ENCODE measurements at regions not wholly inside any gene's neighbourhood (a gene's known extent, or its start where the extent isn't known, plus 50 kb on each side); places are given as distances from the start of the nearest gene placed in this dataset.

DNA sequence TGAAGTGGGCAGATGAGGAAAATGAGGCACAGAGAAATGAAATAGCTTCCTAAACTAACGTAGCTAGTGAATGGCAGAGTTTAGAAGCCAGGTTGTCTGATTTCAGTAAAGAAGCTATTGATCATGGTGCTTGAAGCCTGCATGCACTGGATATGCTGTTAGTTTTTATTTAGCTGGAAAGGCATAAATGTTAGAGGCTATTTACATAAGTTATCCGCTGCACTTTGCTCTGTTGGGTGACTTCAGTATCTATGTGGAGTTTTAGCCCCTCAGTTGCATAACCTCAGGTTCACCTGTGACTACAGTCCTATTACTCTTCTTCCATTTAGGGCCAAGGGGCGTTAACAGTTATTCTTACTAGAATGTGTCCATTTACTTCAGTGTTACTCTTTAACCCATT lies 522.4 kb upstream of the RPS6KA3 start:
- CTCF ChIA-PET = interaction anchor here (0.5 kb wide), 1 partner anchor 621 kb away, joined by 3 read pairs; no protein-coding TSS in a partner anchor
- DNase-seq = no peak
- Mint-ChIP-seq H3K4me1 (ENCODE audit: low read depth, unreplicated experiment) (no peaks in the 10 kb centered on the region), H3K27ac (ENCODE audit: unreplicated experiment) (no peak overlapping the region), H3K27me3 (ENCODE audit: unreplicated experiment) (no peaks in the 10 kb centered on the region), H3K36me3 (ENCODE audit: insufficient read depth, unreplicated experiment) (no peaks in the 10 kb centered on the region), H3K4me3 (ENCODE audit: low read depth, unreplicated experiment) (no peak overlapping the region), H3K9me3 (ENCODE audit: low read depth, unreplicated experiment) (peaks cover 3% of the 10 kb centered on the region)
- TF ChIP-seq, protein P1, sequence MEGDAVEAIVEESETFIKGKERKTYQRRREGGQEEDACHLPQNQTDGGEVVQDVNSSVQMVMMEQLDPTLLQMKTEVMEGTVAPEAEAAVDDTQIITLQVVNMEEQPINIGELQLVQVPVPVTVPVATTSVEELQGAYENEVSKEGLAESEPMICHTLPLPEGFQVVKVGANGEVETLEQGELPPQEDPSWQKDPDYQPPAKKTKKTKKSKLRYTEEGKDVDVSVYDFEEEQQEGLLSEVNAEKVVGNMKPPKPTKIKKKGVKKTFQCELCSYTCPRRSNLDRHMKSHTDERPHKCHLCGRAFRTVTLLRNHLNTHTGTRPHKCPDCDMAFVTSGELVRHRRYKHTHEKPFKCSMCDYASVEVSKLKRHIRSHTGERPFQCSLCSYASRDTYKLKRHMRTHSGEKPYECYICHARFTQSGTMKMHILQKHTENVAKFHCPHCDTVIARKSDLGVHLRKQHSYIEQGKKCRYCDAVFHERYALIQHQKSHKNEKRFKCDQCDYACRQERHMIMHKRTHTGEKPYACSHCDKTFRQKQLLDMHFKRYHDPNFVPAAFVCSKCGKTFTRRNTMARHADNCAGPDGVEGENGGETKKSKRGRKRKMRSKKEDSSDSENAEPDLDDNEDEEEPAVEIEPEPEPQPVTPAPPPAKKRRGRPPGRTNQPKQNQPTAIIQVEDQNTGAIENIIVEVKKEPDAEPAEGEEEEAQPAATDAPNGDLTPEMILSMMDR (IDR thresholded peaks at IDR 0.05; ENCODE audit: unreplicated experiment) = no peak
- intact Hi-C loops (cut with micrococcal nuclease; ENCODE audit: unreplicated experiment) = no loop called here
- no TSS peak for BruUV-seq (replicated peaks)

DNA sequence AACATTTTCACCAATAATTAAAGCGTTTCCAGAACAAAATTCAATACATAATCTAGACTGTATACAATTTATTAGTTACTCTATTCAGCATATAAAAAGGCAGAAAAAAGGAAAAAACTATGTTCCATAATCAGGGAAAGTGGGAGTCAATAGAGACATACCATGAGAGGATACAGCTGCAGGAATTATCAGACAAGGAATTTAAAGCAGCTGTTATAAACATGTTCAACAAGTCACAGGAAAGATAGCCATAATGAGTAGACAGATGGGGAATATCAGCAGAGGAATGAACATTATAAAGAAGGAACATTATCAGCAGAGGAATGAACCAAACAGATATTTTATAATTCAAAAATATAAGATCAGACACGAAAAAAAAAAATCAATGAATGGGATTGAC lies 500.6 kb upstream of the RPS6KA3 start:
- Mint-ChIP-seq H3K27ac (ENCODE audit: unreplicated experiment) (no peak overlapping the region), H3K4me3 (ENCODE audit: low read depth, unreplicated experiment) (no peak overlapping the region), H3K9me3 (ENCODE audit: low read depth, unreplicated experiment) (peaks cover 11% of the 10 kb centered on the region), H3K36me3 (ENCODE audit: insufficient read depth, unreplicated experiment) (no peaks in the 10 kb centered on the region), H3K27me3 (ENCODE audit: unreplicated experiment) (no peaks in the 10 kb centered on the region), H3K4me1 (ENCODE audit: low read depth, unreplicated experiment) (no peaks in the 10 kb centered on the region)
- no TSS peak for BruUV-seq (replicated peaks)
- CTCF ChIA-PET = interaction anchor here (0.7 kb wide), 1 partner anchor 527 kb away, joined by 3 read pairs; no protein-coding TSS in a partner anchor
- no peak for DNase-seq
- TF ChIP-seq, protein P1 (IDR thresholded peaks at IDR 0.05; ENCODE audit: unreplicated experiment) = no peak
- intact Hi-C loops (cut with micrococcal nuclease; ENCODE audit: unreplicated experiment) = no loop called here

- H3K27ac Mint-ChIP-seq (ENCODE audit: unreplicated experiment) = no peak overlapping the region
- H3K4me1 Mint-ChIP-seq (ENCODE audit: low read depth, unreplicated experiment) = peaks cover 14% of the 10 kb centered on the region
- intact Hi-C loops (cut with micrococcal nuclease; ENCODE audit: unreplicated experiment) = no loop called here
- TF ChIP-seq, protein P1 (IDR thresholded peaks at IDR 0.05; ENCODE audit: unreplicated experiment) = no peak
- H3K36me3 Mint-ChIP-seq (ENCODE audit: insufficient read depth, unreplicated experiment) = no peaks in the 10 kb centered on the region
- CTCF ChIA-PET = no interaction called here
- no TSS peak for BruUV-seq (replicated peaks)
- H3K27me3 Mint-ChIP-seq (ENCODE audit: unreplicated experiment) = no peaks in the 10 kb centered on the region
- H3K9me3 Mint-ChIP-seq (ENCODE audit: low read depth, unreplicated experiment) = no peaks in the 10 kb centered on the region
- DNase-seq = no peak
- no peak overlapping the region for H3K4me3 Mint-ChIP-seq (ENCODE audit: low read depth, unreplicated experiment)
Measured at GRCh38 chrX:20756585-20756984, 489.9 kb upstream of the RPS6KA3 start.

- no peak overlapping the region for H3K27ac Mint-ChIP-seq (ENCODE audit: unreplicated experiment)
Measured at GRCh38 chrX:20753076-20753475, 486.4 kb upstream of the RPS6KA3 start.

More at GRCh38 chrX:20753076-20753475, 486.4 kb upstream of the RPS6KA3 start:
- TF ChIP-seq, protein P1 (IDR thresholded peaks at IDR 0.05; ENCODE audit: unreplicated experiment) = no peak
- H3K27me3 Mint-ChIP-seq (ENCODE audit: unreplicated experiment) = no peaks in the 10 kb centered on the region
- peaks cover 14% of the 10 kb centered on the region for H3K4me1 Mint-ChIP-seq (ENCODE audit: low read depth, unreplicated experiment)
- CTCF ChIA-PET = no interaction called here
- DNase-seq = no peak
- BruUV-seq (replicated peaks) = no TSS peak
- no peaks in the 10 kb centered on the region for H3K9me3 Mint-ChIP-seq (ENCODE audit: low read depth, unreplicated experiment)
- intact Hi-C loops (cut with micrococcal nuclease; ENCODE audit: unreplicated experiment) = no loop called here
- no peaks in the 10 kb centered on the region for H3K36me3 Mint-ChIP-seq (ENCODE audit: insufficient read depth, unreplicated experiment)
- no peak overlapping the region for H3K4me3 Mint-ChIP-seq (ENCODE audit: low read depth, unreplicated experiment)
